Glutamatergic neuron (in vitro differentiated cells): ENCODE measurements at regions not wholly inside any gene's neighbourhood (a gene's known extent, or its start where the extent isn't known, plus 50 kb on each side); places are given as distances from the start of the nearest gene placed in this dataset.

ENCODE experiments used
- DNase-seq: peaks from one replicate; pipeline ENCODE4 v3.0.0; 2022
- H3K27ac Mint-ChIP-seq: one replicate; pipeline ENCODE4 v1.8.0; 2020; ENCODE audit warnings: mild to moderate bottlenecking, mixed read lengths, inconsistent platforms; ENCODE audit not compliant: unreplicated experiment
- H3K27me3 Mint-ChIP-seq: one replicate; pipeline ENCODE4 v1.8.0; 2020; ENCODE audit warnings: mild to moderate bottlenecking, moderate library complexity, mixed read lengths, inconsistent platforms; ENCODE audit not compliant: unreplicated experiment
- H3K36me3 Mint-ChIP-seq: one replicate; pipeline ENCODE4 v1.8.0; 2020; ENCODE audit warnings: mild to moderate bottlenecking, mixed read lengths, inconsistent platforms; ENCODE audit not compliant: unreplicated experiment
- H3K4me1 Mint-ChIP-seq: one replicate; pipeline ENCODE4 v1.8.0; 2020; ENCODE audit warnings: mild to moderate bottlenecking, low read depth, mixed read lengths, inconsistent platforms; ENCODE audit not compliant: unreplicated experiment
- H3K4me3 Mint-ChIP-seq: one replicate; pipeline ENCODE4 v1.8.0; 2020; ENCODE audit warnings: mild to moderate bottlenecking, mixed read lengths, inconsistent platforms; ENCODE audit not compliant: unreplicated experiment
- H3K9me3 Mint-ChIP-seq: one replicate; pipeline ENCODE4 v1.8.0; 2020; ENCODE audit warnings: mild to moderate bottlenecking, moderate library complexity, mixed read lengths, inconsistent platforms; ENCODE audit not compliant: unreplicated experiment
- CTCF ChIP-seq: fragments of 200-600 bp; sonication (generic); IDR thresholded peaks from one replicate; pipeline ENCODE4 v1.5.0; 2021; ENCODE audit not compliant: partially characterized antibody, unreplicated experiment

- DNase-seq = no peak
- peaks cover 2% of the 10 kb centered on the region for H3K9me3 Mint-ChIP-seq
- no peaks in the 10 kb centered on the region for H3K4me1 Mint-ChIP-seq
- TF ChIP-seq CTCF = no peak
- H3K36me3 Mint-ChIP-seq = no peaks in the 10 kb centered on the region
- H3K27ac Mint-ChIP-seq = no peak overlapping the region
- H3K27me3 Mint-ChIP-seq = peaks cover 2% of the 10 kb centered on the region
- H3K4me3 Mint-ChIP-seq = no peak overlapping the region
These were observed 386.2 kb upstream of the ROBO2 start for GRCh38 chr3:76653640-76654251.

- Mint-ChIP-seq H3K36me3 (no peaks in the 10 kb centered on the region), H3K4me1 (no peaks in the 10 kb centered on the region), H3K27me3 (peaks cover 2% of the 10 kb centered on the region), H3K9me3 (peaks cover 2% of the 10 kb centered on the region), H3K27ac (no peak overlapping the region), H3K4me3 (no peak overlapping the region)
- no peak for TF ChIP-seq CTCF
- DNase-seq = no peak
These were observed 383.3 kb upstream of the ROBO2 start for GRCh38 chr3:76656531-76657070.

- no peak overlapping the region for H3K27ac Mint-ChIP-seq
- H3K9me3 Mint-ChIP-seq = peaks cover 2% of the 10 kb centered on the region
- DNase-seq = no peak
- peaks cover 2% of the 10 kb centered on the region for H3K4me1 Mint-ChIP-seq
- H3K36me3 Mint-ChIP-seq = no peaks in the 10 kb centered on the region
- no peak overlapping the region for H3K4me3 Mint-ChIP-seq
- H3K27me3 Mint-ChIP-seq = no peaks in the 10 kb centered on the region
- no peak for TF ChIP-seq CTCF
These were observed 382.0 kb upstream of the ROBO2 start for GRCh38 chr3:76657909-76658308.

GRCh38 chr3:76661527-76662250 is 378.2 kb upstream of the ROBO2 start:
- no peak for DNase-seq
- no peaks in the 10 kb centered on the region for H3K27me3 Mint-ChIP-seq

More at GRCh38 chr3:76661527-76662250, 378.2 kb upstream of the ROBO2 start:
- no peak for TF ChIP-seq CTCF
- Mint-ChIP-seq H3K9me3 (peaks cover 4% of the 10 kb centered on the region), H3K4me1 (peaks cover 7% of the 10 kb centered on the region), H3K27ac (no peak overlapping the region), H3K4me3 (no peak overlapping the region), H3K36me3 (no peaks in the 10 kb centered on the region)
